GOT3 (cell line): ENCODE measurements at regions not wholly inside any gene's neighbourhood (a gene's known extent, or its start where the extent isn't known, plus 50 kb on each side); places are given as distances from the start of the nearest gene placed in this dataset.
"Not testable (repeated sequence)": the region's sequence is repeated elsewhere in the genome, so short reads cannot be mapped to it uniquely, and the experiment has no call there.

Experiments
- DNase-seq: peaks from one replicate; lab custom pipeline; 2025; ENCODE audit warnings: mixed read lengths; lab: John Stamatoyannopoulos, UW

GRCh38 chr5:153367466-153367865, 123.0 kb upstream of the GRIA1 start:
- no peak for DNase-seq

- DNase-seq, result no peak
Observed at GRCh38 chr5:153372425-153373129, 117.9 kb upstream of the GRIA1 start.

- no peak for DNase-seq
Observed at GRCh38 chr5:153373130-153373498, 117.4 kb upstream of the GRIA1 start.

- DNase-seq, result not testable (repeated sequence)
Observed at GRCh38 chr5:153381630-153382029, 108.8 kb upstream of the GRIA1 start.

GRCh38 chr5:153390569-153390968, 99.9 kb upstream of the GRIA1 start:
- DNase-seq, result no peak

- no peak for DNase-seq
Observed at GRCh38 chr5:153399595-153399994, 90.9 kb upstream of the GRIA1 start.

- DNase-seq, result no peak
Observed at GRCh38 chr5:153400931-153401330, 89.5 kb upstream of the GRIA1 start.

- no peak for DNase-seq
Observed at GRCh38 chr5:153402550-153402949, 87.9 kb upstream of the GRIA1 start.

GRCh38 chr5:153403470-153403869, 87.0 kb upstream of the GRIA1 start:
- DNase-seq, result no peak

GRCh38 chr5:153404747-153405146, 85.7 kb upstream of the GRIA1 start:
- no peak for DNase-seq

- DNase-seq, result no peak
Observed at GRCh38 chr5:153421676-153422075, 68.8 kb upstream of the GRIA1 start.

- DNase-seq, result no peak
Observed at GRCh38 chr5:153425914-153426313, 64.6 kb upstream of the GRIA1 start.

GRCh38 chr5:153429761-153430380, 60.6 kb upstream of the GRIA1 start:
- no peak for DNase-seq

GRCh38 chr5:153432583-153432982, 57.9 kb upstream of the GRIA1 start:
- DNase-seq, result no peak

GRCh38 chr5:153437251-153437650, 53.2 kb upstream of the GRIA1 start:
- DNase-seq, result no peak

- DNase-seq, result no peak
Observed at GRCh38 chr5:153439130-153439529, 51.3 kb upstream of the GRIA1 start.
